Uterus (tissue), 3 donors: ENCODE measurements at regions not wholly inside any gene's neighbourhood (a gene's known extent, or its start where the extent isn't known, plus 50 kb on each side); places are given as distances from the start of the nearest gene placed in this dataset.

ENCODE experiments used
- DNase-seq, 2 donors: peaks; one replicate each; pipeline ENCODE4 v3.0.0-alpha.2; 2019 to 2020
- H3K27ac ChIP-seq, 2 donors: fragments of 200-600 bp; sonication (generic); 1 replicate in 1 of 2; 2 replicates in 1 of 2; pipeline ENCODE4 v1.5.1; 2016 to 2018
- H3K27me3 ChIP-seq, 2 donors: fragments of 200-600 bp; sonication (generic); one replicate each; pipeline ENCODE4 v1.5.1; 2018 to 2019; ENCODE audit warnings: control low read depth in 1 of 2
- H3K36me3 ChIP-seq, 2 donors: fragments of 200-600 bp; sonication (generic); one replicate each; pipeline ENCODE4 v1.5.1; 2019; ENCODE audit warnings: control low read depth in 1 of 2
- H3K4me1 ChIP-seq, 2 donors: fragments of 200-600 bp; sonication (generic); one replicate each; pipeline ENCODE4 v1.5.1; 2018 to 2019; ENCODE audit warnings: control low read depth in 1 of 2
- H3K4me3 ChIP-seq, 2 donors: fragments of 200-600 bp; sonication (generic); 1 replicate in 1 of 2; 2 replicates in 1 of 2; pipeline ENCODE4 v1.5.1; 2018 to 2019; ENCODE audit warnings: mild to moderate bottlenecking in 1 of 2
- H3K9me3 ChIP-seq, 2 donors: fragments of 200-600 bp; sonication (generic); one replicate each; pipeline ENCODE4 v1.5.1; 2019; ENCODE audit warnings: control low read depth in 1 of 2
- POLR2A ChIP-seq, 2 donors: fragments of 450-650 bp; IDR thresholded peaks; one replicate each; pipeline ENCODE4 v1.6.1; 2016; ENCODE audit warnings: antibody characterized with exemption in 2 of 2, mild to moderate bottlenecking in 1 of 2, moderate library complexity in 1 of 2
- intact Hi-C: fragments of 100-400 bp; cut with DNase I; formaldehyde crosslinking; loops from one replicate; pipeline ENCODE4 v1.15.1; 2023; ENCODE audit warnings: low total_unique reads
- TF ChIP-seq, protein P1 (sequence below), 4 experiments: fragments of 200-600 bp in 2 of 4; fragments of 450-650 bp in 2 of 4; sonication (generic) in 2 of 4; IDR thresholded peaks; one replicate each; pipeline ENCODE4 v1.5.1; 2016 to 2019; ENCODE audit warnings: antibody characterized with exemption in 4 of 4, mild to moderate bottlenecking in 2 of 4, moderate library complexity in 1 of 4
- donor health status: DM: yes; HTN: yes; CAD: no.

DNA sequence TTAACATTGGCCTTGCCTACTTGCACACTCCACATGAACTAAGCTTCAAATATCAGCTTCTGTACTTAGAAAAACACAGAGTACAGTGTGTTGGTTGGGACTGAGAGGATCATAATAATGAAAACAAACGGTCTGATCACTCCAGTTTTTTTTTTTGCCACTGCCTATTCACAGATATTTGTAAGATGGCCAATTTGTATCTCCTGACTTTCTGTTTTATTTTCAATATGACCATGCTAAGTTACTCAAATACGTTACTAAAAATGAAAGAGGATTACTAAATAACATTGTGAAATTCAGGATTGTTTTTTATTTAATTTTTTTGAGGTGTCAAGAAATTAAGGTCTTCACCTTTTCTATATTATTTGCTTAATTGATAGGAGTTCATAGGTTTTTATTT is 595.1 kb downstream of the TUSC7 start:
- TF ChIP-seq, protein P1, sequence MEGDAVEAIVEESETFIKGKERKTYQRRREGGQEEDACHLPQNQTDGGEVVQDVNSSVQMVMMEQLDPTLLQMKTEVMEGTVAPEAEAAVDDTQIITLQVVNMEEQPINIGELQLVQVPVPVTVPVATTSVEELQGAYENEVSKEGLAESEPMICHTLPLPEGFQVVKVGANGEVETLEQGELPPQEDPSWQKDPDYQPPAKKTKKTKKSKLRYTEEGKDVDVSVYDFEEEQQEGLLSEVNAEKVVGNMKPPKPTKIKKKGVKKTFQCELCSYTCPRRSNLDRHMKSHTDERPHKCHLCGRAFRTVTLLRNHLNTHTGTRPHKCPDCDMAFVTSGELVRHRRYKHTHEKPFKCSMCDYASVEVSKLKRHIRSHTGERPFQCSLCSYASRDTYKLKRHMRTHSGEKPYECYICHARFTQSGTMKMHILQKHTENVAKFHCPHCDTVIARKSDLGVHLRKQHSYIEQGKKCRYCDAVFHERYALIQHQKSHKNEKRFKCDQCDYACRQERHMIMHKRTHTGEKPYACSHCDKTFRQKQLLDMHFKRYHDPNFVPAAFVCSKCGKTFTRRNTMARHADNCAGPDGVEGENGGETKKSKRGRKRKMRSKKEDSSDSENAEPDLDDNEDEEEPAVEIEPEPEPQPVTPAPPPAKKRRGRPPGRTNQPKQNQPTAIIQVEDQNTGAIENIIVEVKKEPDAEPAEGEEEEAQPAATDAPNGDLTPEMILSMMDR (IDR thresholded peaks at IDR 0.05): no peak
- TF ChIP-seq POLR2A (IDR thresholded peaks at IDR 0.05): no peak
- H3K4me1 ChIP-seq: no peaks in the 10 kb centered on the region
- H3K27ac ChIP-seq: no peak overlapping the region
- intact Hi-C loops: no loop called here
- no peaks in the 10 kb centered on the region for H3K27me3 ChIP-seq
- no peaks in the 10 kb centered on the region for H3K36me3 ChIP-seq
- no peak overlapping the region for H3K4me3 ChIP-seq
- DNase-seq: no peak
- no peaks in the 10 kb centered on the region for H3K9me3 ChIP-seq

DNA sequence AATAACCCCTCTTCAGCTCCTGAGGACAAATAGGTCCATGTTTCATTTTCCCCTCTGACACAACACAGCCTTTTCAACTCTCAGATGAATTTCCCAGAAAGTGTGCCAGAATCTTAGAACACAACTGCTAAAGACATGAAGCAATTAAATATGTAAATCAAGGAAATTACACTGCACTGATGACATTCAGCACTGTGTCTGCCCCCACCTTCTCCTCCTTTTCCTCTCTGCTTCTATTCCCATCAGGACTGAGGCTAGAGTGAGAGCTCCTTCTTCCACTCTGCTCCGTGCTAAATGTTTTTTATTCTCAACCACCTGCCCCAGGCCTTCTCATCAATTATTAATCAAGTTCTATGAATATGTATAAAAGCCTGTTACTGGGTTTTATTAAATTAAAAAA is 596.1 kb downstream of the TUSC7 start:
- Histone ChIP-seq H3K36me3 (no peaks in the 10 kb centered on the region), H3K4me1 (no peaks in the 10 kb centered on the region), H3K9me3 (no peaks in the 10 kb centered on the region), H3K4me3 (no peak overlapping the region), H3K27ac (no peak overlapping the region), H3K27me3 (no peaks in the 10 kb centered on the region)
- DNase-seq: no peak
- intact Hi-C loops: no loop called here
- TF ChIP-seq, protein P1 (IDR thresholded peaks at IDR 0.05): no peak
- no peak for TF ChIP-seq POLR2A (IDR thresholded peaks at IDR 0.05)

DNA sequence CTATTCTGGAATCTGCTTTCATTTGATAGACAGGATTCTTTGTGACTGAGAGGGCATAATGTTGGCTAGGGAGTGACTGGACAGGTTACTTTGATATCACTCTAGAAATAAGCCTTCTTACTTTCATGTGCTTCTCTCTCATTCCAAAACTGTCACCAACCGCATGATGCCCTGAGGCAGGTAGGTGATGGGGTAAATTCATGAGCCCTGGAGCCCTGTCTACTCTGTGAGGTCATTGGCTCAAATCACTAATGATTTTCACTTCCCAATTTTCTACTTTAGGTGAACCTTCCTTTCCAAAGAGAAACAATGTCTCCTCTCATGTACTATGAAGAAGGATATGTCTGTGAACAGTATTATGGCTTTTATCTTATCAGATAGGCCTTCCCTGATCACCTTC is 596.7 kb downstream of the TUSC7 start:
- no peak overlapping the region for H3K4me3 ChIP-seq
- no peak for DNase-seq
- TF ChIP-seq, protein P1 (IDR thresholded peaks at IDR 0.05): no peak
- no peak for TF ChIP-seq POLR2A (IDR thresholded peaks at IDR 0.05)

DNA sequence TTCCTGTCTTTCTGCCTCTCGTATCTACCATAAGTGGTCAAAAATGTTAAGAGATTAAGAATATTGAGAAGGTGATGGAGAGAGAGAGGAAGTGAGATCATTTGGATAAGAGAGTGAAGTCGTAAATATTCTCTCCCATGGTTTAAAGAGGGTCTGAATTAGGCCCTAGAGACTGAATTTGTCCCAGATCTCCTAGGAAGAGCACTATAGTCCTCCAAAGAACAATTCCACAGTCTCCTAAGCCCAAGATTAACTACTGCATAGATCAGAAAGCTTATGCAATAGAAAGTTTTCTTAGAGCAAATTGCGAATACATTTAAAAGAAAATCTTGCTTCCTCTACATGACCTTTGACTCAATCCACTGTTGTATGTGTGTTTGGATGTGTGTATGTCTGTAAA is 598.8 kb downstream of the TUSC7 start:
- H3K36me3 ChIP-seq: no peaks in the 10 kb centered on the region
- no peaks in the 10 kb centered on the region for H3K4me1 ChIP-seq
- no peak for DNase-seq
- no peaks in the 10 kb centered on the region for H3K27me3 ChIP-seq
- no peaks in the 10 kb centered on the region for H3K9me3 ChIP-seq
- no peak overlapping the region for H3K4me3 ChIP-seq
- intact Hi-C loops: no loop called here
- TF ChIP-seq, protein P1 (IDR thresholded peaks at IDR 0.05): no peak
- no peak for TF ChIP-seq POLR2A (IDR thresholded peaks at IDR 0.05)
- H3K27ac ChIP-seq: no peak overlapping the region

More for the DNA sequence above, 596.7 kb downstream of the TUSC7 start:
- no peak overlapping the region for H3K27ac ChIP-seq
- no peaks in the 10 kb centered on the region for H3K4me1 ChIP-seq
- no peaks in the 10 kb centered on the region for H3K27me3 ChIP-seq
- intact Hi-C loops: no loop called here
- no peaks in the 10 kb centered on the region for H3K36me3 ChIP-seq
- no peaks in the 10 kb centered on the region for H3K9me3 ChIP-seq

DNA sequence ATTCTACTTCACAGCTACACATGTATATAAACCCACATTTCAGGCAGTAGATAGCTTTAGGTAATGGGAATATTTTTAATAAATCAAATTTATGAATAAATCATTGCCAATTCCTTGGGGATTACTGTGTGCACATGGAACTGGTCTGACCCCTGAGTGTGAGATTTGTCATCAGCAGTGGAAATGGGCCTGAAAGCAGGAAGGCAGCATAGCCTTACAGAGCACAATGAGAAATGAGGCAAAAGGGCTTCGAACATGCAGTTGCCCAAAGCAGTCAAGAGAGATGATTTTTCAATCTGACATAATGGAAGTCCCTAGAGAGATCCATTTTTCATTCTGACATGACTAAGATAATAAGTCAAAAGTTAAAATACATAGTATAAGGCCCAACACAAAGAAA is 599.2 kb downstream of the TUSC7 start:
- no peak for DNase-seq
- intact Hi-C loops: no loop called here
- Histone ChIP-seq H3K4me1 (no peaks in the 10 kb centered on the region), H3K36me3 (no peaks in the 10 kb centered on the region), H3K27me3 (no peaks in the 10 kb centered on the region), H3K27ac (no peak overlapping the region), H3K9me3 (no peaks in the 10 kb centered on the region), H3K4me3 (no peak overlapping the region)
- TF ChIP-seq, protein P1 (IDR thresholded peaks at IDR 0.05): no peak
- no peak for TF ChIP-seq POLR2A (IDR thresholded peaks at IDR 0.05)
